KMS-11 (cell line): ENCODE measurements at regions not wholly inside any gene's neighbourhood (a gene's known extent, or its start where the extent isn't known, plus 50 kb on each side); places are given as distances from the start of the nearest gene placed in this dataset.

ENCODE experiments used
- H2AFZ ChIP-seq: fragments of 200-600 bp; sonication (generic); 2 replicates; pipeline ENCODE4 v1.6.1; 2016; ENCODE audit warnings: antibody characterized with exemption, mixed run types, low read depth
- H3K27ac ChIP-seq: fragments of 200-600 bp; sonication (generic); 2 replicates; pipeline ENCODE4 v1.6.1; 2016; ENCODE audit warnings: mild to moderate bottlenecking, mixed run types
- H3K27me3 ChIP-seq: fragments of 200-600 bp; sonication (generic); 2 replicates; pipeline ENCODE4 v1.6.1; 2017; ENCODE audit warnings: mild to moderate bottlenecking, low read depth, mixed run types, moderate library complexity; ENCODE audit not compliant: insufficient read depth
- H3K36me3 ChIP-seq: fragments of 200-600 bp; sonication (generic); 2 replicates; pipeline ENCODE4 v1.6.1; 2017; ENCODE audit warnings: mild to moderate bottlenecking, mixed run types; ENCODE audit not compliant: insufficient read depth
- H3K4me1 ChIP-seq: fragments of 200-600 bp; sonication (generic); 2 replicates; pipeline ENCODE4 v1.6.1; 2016; ENCODE audit warnings: mild to moderate bottlenecking, low read depth, mixed run types; ENCODE audit not compliant: poor library complexity, severe bottlenecking
- H3K4me2 ChIP-seq: fragments of 200-600 bp; sonication (generic); 2 replicates; pipeline ENCODE4 v1.7.0; 2016; ENCODE audit warnings: mild to moderate bottlenecking, mixed run types
- H3K4me3 ChIP-seq: fragments of 200-600 bp; sonication (generic); IDR thresholded peaks from 2 replicates; pipeline ENCODE4 v1.6.1; 2017; ENCODE audit warnings: low read depth, low read length, mixed read lengths; ENCODE audit not compliant: insufficient read depth
- H3K79me2 ChIP-seq: fragments of 200-600 bp; sonication (generic); 2 replicates; pipeline ENCODE4 v1.6.1; 2016; ENCODE audit warnings: low read depth, mixed run types; ENCODE audit not compliant: insufficient read depth
- H3K9ac ChIP-seq: fragments of 200-600 bp; sonication (generic); 2 replicates; pipeline ENCODE4 v1.6.1; 2016; ENCODE audit warnings: mild to moderate bottlenecking, mixed run types
- H4K20me1 ChIP-seq: fragments of 200-600 bp; sonication (generic); 2 replicates; pipeline ENCODE4 v1.6.1; 2016; ENCODE audit warnings: mild to moderate bottlenecking, mixed run types; ENCODE audit not compliant: insufficient read depth
- CTCF ChIP-seq: fragments of 200-600 bp; sonication (generic); conservative IDR thresholded peaks from 2 replicates; pipeline ENCODE4 v1.6.1; 2017; ENCODE audit warnings: low read depth, mild to moderate bottlenecking, antibody characterized with exemption, low read length, moderate library complexity, mixed read lengths

GRCh38 chr2:64720535-64721319 lies 67.0 kb upstream of the SERTAD2 start:
- no peaks in the 10 kb centered on the region for H3K27me3 ChIP-seq
- H3K4me1 ChIP-seq, result no peaks in the 10 kb centered on the region
- no peak overlapping the region for H3K27ac ChIP-seq
- H4K20me1 ChIP-seq, result no peaks in the 10 kb centered on the region
- H3K79me2 ChIP-seq, result no peaks in the 10 kb centered on the region
- no peak overlapping the region for H3K4me2 ChIP-seq
- no peak overlapping the region for H3K9ac ChIP-seq
- TF ChIP-seq CTCF, result no peak
- no peak overlapping the region for H3K4me3 ChIP-seq
- no peak overlapping the region for H2AFZ ChIP-seq
- H3K36me3 ChIP-seq, result no peaks in the 10 kb centered on the region

GRCh38 chr2:64721320-64721623 lies 67.6 kb upstream of the SERTAD2 start:
- Histone ChIP-seq H3K36me3 (no peaks in the 10 kb centered on the region), H3K9ac (no peak overlapping the region), H3K27ac (no peak overlapping the region), H3K27me3 (no peaks in the 10 kb centered on the region), H3K4me1 (peaks cover 5% of the 10 kb centered on the region), H3K4me2 (no peak overlapping the region), H2AFZ (no peak overlapping the region), H3K4me3 (no peak overlapping the region), H3K79me2 (no peaks in the 10 kb centered on the region), H4K20me1 (no peaks in the 10 kb centered on the region)
- TF ChIP-seq CTCF, result no peak

- no peaks in the 10 kb centered on the region for H3K36me3 ChIP-seq
- H3K4me1 ChIP-seq, result peaks cover 17% of the 10 kb centered on the region
- TF ChIP-seq CTCF, result no peak
- no peak overlapping the region for H3K4me3 ChIP-seq
- no peaks in the 10 kb centered on the region for H3K27me3 ChIP-seq
- H3K4me2 ChIP-seq, result no peak overlapping the region
- no peaks in the 10 kb centered on the region for H4K20me1 ChIP-seq
- no peaks in the 10 kb centered on the region for H3K79me2 ChIP-seq
- H2AFZ ChIP-seq, result no peak overlapping the region
- no peak overlapping the region for H3K9ac ChIP-seq
- H3K27ac ChIP-seq, result no peak overlapping the region
These were observed 68.8 kb upstream of the SERTAD2 start for GRCh38 chr2:64722291-64723044.

GRCh38 chr2:64727013-64727767 lies 73.5 kb upstream of the SERTAD2 start:
- H2AFZ ChIP-seq, result peak overlapping the region; percentile 77
- no peak for TF ChIP-seq CTCF

More at GRCh38 chr2:64727013-64727767, 73.5 kb upstream of the SERTAD2 start:
- Histone ChIP-seq H3K36me3 (no peaks in the 10 kb centered on the region), H4K20me1 (no peaks in the 10 kb centered on the region), H3K27ac (peak overlapping the region; percentile 63), H3K4me1 (peaks cover 26% of the 10 kb centered on the region), H3K4me2 (peak overlapping the region; percentile 61), H3K9ac (peak overlapping the region; percentile 10; the same call in 1 of the 2 replicates), H3K4me3 (peak overlapping the region; percentile 62), H3K79me2 (no peaks in the 10 kb centered on the region), H3K27me3 (no peaks in the 10 kb centered on the region)
